KOPT-K1 (cell line): ENCODE measurements at regions not wholly inside any gene's neighbourhood (a gene's known extent, or its start where the extent isn't known, plus 50 kb on each side); places are given as distances from the start of the nearest gene placed in this dataset.

Experiments
- H3K27ac ChIP-seq: fragments of 200-600 bp; sonication (generic); 2 replicates; pipeline ENCODE4 v1.5.1; 2016; ENCODE audit warnings: antibody characterized with exemption, mild to moderate bottlenecking, low read depth, low read length; ENCODE audit not compliant: poor library complexity, severe bottlenecking
- H3K36me3 ChIP-seq: fragments of 200-600 bp; sonication (generic); 2 replicates; pipeline ENCODE4 v1.5.1; 2017; ENCODE audit warnings: antibody characterized with exemption, mild to moderate bottlenecking, low read length, moderate library complexity; ENCODE audit not compliant: insufficient read depth
- H3K9me3 ChIP-seq: fragments of 200-600 bp; sonication (generic); 2 replicates; pipeline ENCODE4 v1.5.1; 2017; ENCODE audit warnings: antibody characterized with exemption, low read length, mild to moderate bottlenecking; ENCODE audit not compliant: insufficient read depth, poor library complexity, severe bottlenecking

- Histone ChIP-seq H3K27ac (peak overlapping the region; percentile 29), H3K9me3 (peaks cover 14% of the 10 kb centered on the region), H3K36me3 (no peaks in the 10 kb centered on the region)
These were observed 195.7 kb upstream of the KLF6 start for GRCh38 chr10:3980660-3981059.

DNA sequence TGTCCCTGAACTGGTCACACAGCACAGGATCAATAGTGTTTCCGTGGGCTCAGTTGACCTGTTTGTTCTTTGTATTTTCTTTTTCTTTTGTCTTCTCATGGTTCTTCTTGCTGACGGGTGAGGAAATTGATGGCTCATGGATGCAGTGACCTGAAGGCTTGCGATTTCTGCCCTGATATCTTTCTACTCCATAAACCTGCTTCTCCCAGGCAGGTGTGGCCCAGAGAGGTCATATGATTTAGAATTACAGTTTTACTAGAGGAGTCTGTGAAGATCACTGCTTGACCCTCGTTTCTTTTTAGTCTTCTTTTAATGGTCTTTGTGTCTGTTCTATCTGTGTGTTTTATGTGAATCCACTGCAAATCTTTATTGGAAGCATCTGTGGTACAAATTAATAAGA is 195.1 kb upstream of the KLF6 start:
- peak overlapping the region; percentile 29 for H3K27ac ChIP-seq
- H3K36me3 ChIP-seq = no peaks in the 10 kb centered on the region
- H3K9me3 ChIP-seq = peaks cover 19% of the 10 kb centered on the region

DNA sequence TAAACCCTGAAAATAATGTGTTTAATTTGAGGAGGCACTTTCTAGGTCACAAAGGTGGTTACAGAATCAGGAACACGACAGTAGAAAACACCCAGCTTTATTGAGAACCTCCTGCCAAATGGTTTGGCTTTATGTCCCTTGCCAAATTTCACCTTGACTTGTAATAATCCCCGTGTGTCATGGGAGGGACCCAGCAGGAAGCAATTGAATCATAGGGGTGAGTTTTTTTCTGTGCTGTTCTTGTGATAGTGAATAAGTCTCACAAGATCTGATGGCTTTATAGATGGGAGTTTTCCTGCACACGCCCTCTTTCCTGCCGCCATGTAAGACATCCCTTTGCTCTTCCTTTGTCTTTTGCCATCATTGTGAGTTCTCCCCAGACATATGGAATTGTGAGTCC is 193.8 kb upstream of the KLF6 start:
- no peaks in the 10 kb centered on the region for H3K36me3 ChIP-seq
- no peak overlapping the region for H3K27ac ChIP-seq
- H3K9me3 ChIP-seq = peaks cover 24% of the 10 kb centered on the region

DNA sequence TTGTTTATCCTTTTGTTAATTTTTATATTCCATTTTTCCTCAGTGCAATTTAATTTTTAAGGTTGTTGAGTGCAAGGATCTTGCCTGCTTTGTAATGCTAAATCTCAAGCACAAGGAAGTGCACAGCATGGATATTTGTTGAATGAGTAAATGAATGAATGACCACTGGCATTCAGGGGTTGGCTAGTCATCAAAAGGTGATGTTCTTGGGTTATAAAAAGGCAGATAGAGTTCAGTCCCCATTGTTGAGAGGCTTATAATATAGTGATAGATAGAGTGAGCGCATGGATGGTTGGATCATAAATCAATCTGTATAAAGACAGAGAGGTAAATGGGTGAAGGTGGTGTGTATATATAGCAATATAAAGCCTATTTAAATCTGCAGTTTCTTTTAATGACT is 193.2 kb upstream of the KLF6 start:
- H3K27ac ChIP-seq = no peak overlapping the region
- H3K9me3 ChIP-seq = peaks cover 20% of the 10 kb centered on the region

DNA sequence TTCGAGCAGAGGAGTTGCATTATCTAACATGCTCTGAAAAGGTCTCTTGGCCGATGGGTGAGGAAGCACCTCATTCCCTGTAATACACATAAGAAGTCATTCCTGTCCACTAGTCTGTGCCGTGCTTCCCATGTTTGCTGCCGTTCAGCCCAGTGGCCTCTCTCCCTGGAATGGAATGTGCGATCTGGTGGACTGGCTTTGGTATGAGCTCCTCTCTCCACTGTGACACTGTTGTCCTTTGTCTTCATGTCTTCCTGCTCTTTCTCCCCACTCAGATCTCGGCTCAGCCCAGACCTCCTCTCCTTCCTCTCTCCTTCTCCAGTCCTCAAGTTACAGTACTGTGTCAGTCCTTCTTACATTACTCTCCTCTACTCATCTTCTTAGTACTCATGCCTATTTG is 192.8 kb upstream of the KLF6 start:
- Histone ChIP-seq H3K9me3 (peaks cover 16% of the 10 kb centered on the region), H3K36me3 (no peaks in the 10 kb centered on the region), H3K27ac (no peak overlapping the region)

More for the DNA sequence above, 193.2 kb upstream of the KLF6 start:
- H3K36me3 ChIP-seq = no peaks in the 10 kb centered on the region

- Histone ChIP-seq H3K9me3 (peaks cover 14% of the 10 kb centered on the region), H3K36me3 (no peaks in the 10 kb centered on the region), H3K27ac (no peak overlapping the region)
These were observed 191.7 kb upstream of the KLF6 start for GRCh38 chr10:3976718-3977117.

GRCh38 chr10:3976171-3976570 is 191.2 kb upstream of the KLF6 start:
- peaks cover 14% of the 10 kb centered on the region for H3K9me3 ChIP-seq
- H3K27ac ChIP-seq = no peak overlapping the region
- H3K36me3 ChIP-seq = no peaks in the 10 kb centered on the region

DNA sequence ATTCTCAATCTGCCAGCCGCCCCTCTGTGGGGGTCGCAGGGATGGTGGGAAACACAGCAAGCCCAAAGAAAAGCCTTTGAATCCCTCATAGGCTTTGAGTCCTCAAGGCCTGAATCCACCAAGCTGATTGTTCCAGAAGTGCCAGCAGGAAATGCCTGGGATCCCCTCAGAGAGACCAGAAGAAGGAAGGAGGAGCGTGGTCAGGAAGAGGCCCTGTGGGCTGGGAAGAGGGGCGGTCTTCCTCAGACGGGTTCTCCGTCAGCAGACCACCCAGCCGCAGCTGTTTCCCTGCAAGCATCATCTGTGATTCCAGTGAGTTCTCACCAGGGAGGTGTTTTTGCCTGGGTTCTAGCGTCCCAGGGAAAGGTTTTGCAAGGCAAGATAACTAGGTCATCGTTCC is 190.0 kb upstream of the KLF6 start:
- H3K27ac ChIP-seq = no peak overlapping the region

GRCh38 chr10:3972460-3973301 is 187.7 kb upstream of the KLF6 start:
- Histone ChIP-seq H3K36me3 (no peaks in the 10 kb centered on the region), H3K27ac (peak overlapping the region; percentile 75), H3K9me3 (peaks cover 14% of the 10 kb centered on the region)

More for the DNA sequence above, 190.0 kb upstream of the KLF6 start:
- H3K9me3 ChIP-seq = peaks cover 14% of the 10 kb centered on the region
- H3K36me3 ChIP-seq = no peaks in the 10 kb centered on the region

DNA sequence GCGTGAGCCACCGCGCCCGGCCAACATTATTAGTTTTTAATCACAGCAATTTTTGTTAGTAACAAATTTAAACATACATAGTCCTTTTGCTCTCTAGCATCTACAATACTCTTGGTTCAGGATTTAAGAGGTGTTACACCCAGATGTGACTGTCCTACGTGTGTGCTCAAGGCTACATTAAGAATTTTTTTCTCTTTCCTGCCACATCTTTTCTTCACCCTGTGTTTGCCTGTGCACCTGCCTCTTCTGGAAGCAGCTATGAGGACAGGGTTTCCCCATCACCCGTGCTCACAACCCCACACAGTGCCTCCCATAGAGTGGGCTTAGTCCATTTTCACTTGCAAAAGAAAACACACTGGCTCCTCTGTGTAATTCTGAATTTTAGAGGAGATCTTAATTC is 186.7 kb upstream of the KLF6 start:
- Histone ChIP-seq H3K27ac (peak overlapping the region; percentile 75), H3K36me3 (no peaks in the 10 kb centered on the region), H3K9me3 (peaks cover 14% of the 10 kb centered on the region)

DNA sequence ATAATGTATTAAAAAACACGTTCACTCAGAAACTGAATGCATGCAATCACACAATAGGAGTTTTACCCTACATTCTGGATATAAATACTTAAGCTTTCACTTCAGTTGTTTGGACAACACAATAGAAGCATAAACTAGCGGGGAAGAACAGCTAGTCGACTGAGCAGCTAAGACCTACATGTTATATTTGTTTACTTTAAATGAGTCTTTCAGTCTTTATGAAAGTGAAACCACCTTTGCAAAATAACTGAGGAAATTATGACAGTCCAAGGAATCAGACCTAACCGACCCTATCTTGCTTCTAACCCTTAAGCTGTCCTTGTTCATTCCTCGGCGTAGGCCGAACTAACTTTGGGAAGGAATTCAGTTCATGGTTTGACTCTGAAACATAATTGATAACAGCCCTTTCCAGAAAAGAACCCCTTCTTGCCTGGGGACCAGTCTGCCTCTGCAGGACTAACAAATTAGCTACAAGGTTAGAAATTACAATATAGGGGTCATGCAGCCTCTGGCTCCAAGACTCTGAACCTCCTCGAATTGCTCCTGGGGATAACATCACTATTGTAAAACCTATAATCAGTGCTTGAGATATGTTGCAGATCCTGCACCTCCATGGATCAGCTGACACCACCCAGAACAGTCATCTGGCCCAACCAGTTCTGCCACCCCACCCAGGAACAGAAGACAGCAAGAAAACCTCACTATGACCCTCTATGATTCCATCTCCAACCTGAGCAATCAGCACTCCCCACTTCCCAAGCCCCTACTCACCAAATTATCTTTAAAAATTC is 185.1 kb upstream of the KLF6 start:
- Histone ChIP-seq H3K36me3 (no peaks in the 10 kb centered on the region), H3K27ac (peak overlapping the region; percentile 75), H3K9me3 (peaks cover 4% of the 10 kb centered on the region)

- Histone ChIP-seq H3K27ac (no peak overlapping the region), H3K9me3 (no peaks in the 10 kb centered on the region), H3K36me3 (no peaks in the 10 kb centered on the region)
These were observed 183.7 kb upstream of the KLF6 start for GRCh38 chr10:3968727-3969126.

- Histone ChIP-seq H3K9me3 (no peaks in the 10 kb centered on the region), H3K36me3 (no peaks in the 10 kb centered on the region), H3K27ac (no peak overlapping the region)
These were observed 179.5 kb upstream of the KLF6 start for GRCh38 chr10:3964516-3964915.

GRCh38 chr10:3963191-3963673 is 178.2 kb upstream of the KLF6 start:
- H3K27ac ChIP-seq = no peak overlapping the region
- no peaks in the 10 kb centered on the region for H3K36me3 ChIP-seq
- H3K9me3 ChIP-seq = no peaks in the 10 kb centered on the region

- H3K27ac ChIP-seq = peak overlapping the region; percentile 69
These were observed 176.1 kb upstream of the KLF6 start for GRCh38 chr10:3961082-3961481.

More at GRCh38 chr10:3961082-3961481, 176.1 kb upstream of the KLF6 start:
- Histone ChIP-seq H3K9me3 (no peaks in the 10 kb centered on the region), H3K36me3 (no peaks in the 10 kb centered on the region)
